ENCODE measurements at regions not wholly inside any gene's neighbourhood (a gene's known extent, or its start where the extent isn't known, plus 50 kb on each side); places are given as distances from the start of the nearest gene placed in this dataset.

DNA sequence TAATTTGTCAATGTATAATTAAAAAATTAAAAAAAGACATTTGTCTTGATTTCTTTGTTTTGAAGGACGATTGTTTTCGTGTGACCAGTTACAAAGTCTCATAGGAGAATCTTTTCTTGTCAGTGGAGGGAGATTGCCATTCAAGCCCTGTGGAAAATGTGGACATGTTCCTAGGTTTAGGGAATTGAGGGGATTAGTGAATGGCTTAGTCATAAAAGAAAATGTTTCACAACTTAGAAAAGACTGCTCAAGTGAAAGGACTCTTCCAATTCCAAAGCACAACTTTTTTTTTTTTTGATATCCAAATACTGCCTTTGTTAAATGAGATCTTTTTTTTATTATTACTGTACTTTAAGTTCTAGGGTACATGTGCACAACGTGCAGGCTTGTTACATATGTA lies 140.7 kb upstream of the HABP2 start:
- Histone ChIP-seq H3K79me2 (ENCODE audit: low read length) (no peaks in the 10 kb centered on the region), H3K4me3 (ENCODE audit: low read length) (no peak overlapping the region), H3K36me3 (replicated peaks; ENCODE audit: insufficient read depth, low read length) (no peaks in the 10 kb centered on the region), H3K4me1 (ENCODE audit: low read length) (no peaks in the 10 kb centered on the region), H3K27ac (ENCODE audit: low read length) (no peak overlapping the region), H3K9me2 (replicated peaks; ENCODE audit: insufficient read depth, low read length) (no peaks in the 10 kb centered on the region), H4K20me1 (ENCODE audit: insufficient read depth, low read length) (no peaks in the 10 kb centered on the region), H3K9me3 (replicated peaks; ENCODE audit: insufficient read depth, low read length) (no peaks in the 10 kb centered on the region), H3F3A (ENCODE audit: insufficient read depth, low read length) (no peaks in the 10 kb centered on the region), H3K4me2 (ENCODE audit: low read depth, low read length) (no peak overlapping the region), H3K27me3 (replicated peaks; ENCODE audit: insufficient read depth, low read length) (no peaks in the 10 kb centered on the region), H2AFZ (ENCODE audit: low read length) (no peak overlapping the region), H3K9ac (ENCODE audit: low read length) (no peak overlapping the region)
- DNase-seq, result no peak
- no peak for TF ChIP-seq EZH2phosphoT487 (IDR thresholded peaks at IDR 0.05; ENCODE audit: low read length)
- no peak for TF ChIP-seq EZH2 (optimal IDR thresholded peaks at IDR 0.05; ENCODE audit: low read depth, low read length)
- TF ChIP-seq CTCF (IDR thresholded peaks at IDR 0.05; ENCODE audit: low read length), result no peak

GRCh38 chr10:113414543-113414942 lies 138.3 kb upstream of the HABP2 start:
- no peak for DNase-seq
- H4K20me1 ChIP-seq (ENCODE audit: insufficient read depth, low read length), result no peaks in the 10 kb centered on the region
- H3K4me1 ChIP-seq (ENCODE audit: low read length), result no peaks in the 10 kb centered on the region
- H3K4me3 ChIP-seq (ENCODE audit: low read length), result no peak overlapping the region
- no peak for TF ChIP-seq EZH2 (optimal IDR thresholded peaks at IDR 0.05; ENCODE audit: low read depth, low read length)
- no peak for TF ChIP-seq EZH2phosphoT487 (IDR thresholded peaks at IDR 0.05; ENCODE audit: low read length)
- no peak for TF ChIP-seq CTCF (IDR thresholded peaks at IDR 0.05; ENCODE audit: low read length)
- no peak overlapping the region for H3K27ac ChIP-seq (ENCODE audit: low read length)
- no peak overlapping the region for H2AFZ ChIP-seq (ENCODE audit: low read length)
- H3F3A ChIP-seq (ENCODE audit: insufficient read depth, low read length), result no peaks in the 10 kb centered on the region
- no peaks in the 10 kb centered on the region for H3K27me3 ChIP-seq (replicated peaks; ENCODE audit: insufficient read depth, low read length)
- no peaks in the 10 kb centered on the region for H3K79me2 ChIP-seq (ENCODE audit: low read length)
- H3K9ac ChIP-seq (ENCODE audit: low read length), result no peak overlapping the region
- no peaks in the 10 kb centered on the region for H3K36me3 ChIP-seq (replicated peaks; ENCODE audit: insufficient read depth, low read length)
- no peaks in the 10 kb centered on the region for H3K9me2 ChIP-seq (replicated peaks; ENCODE audit: insufficient read depth, low read length)
- no peak overlapping the region for H3K4me2 ChIP-seq (ENCODE audit: low read depth, low read length)
- H3K9me3 ChIP-seq (replicated peaks; ENCODE audit: insufficient read depth, low read length), result no peaks in the 10 kb centered on the region

- Histone ChIP-seq H3F3A (ENCODE audit: insufficient read depth, low read length) (no peaks in the 10 kb centered on the region), H3K9me2 (replicated peaks; ENCODE audit: insufficient read depth, low read length) (no peaks in the 10 kb centered on the region), H2AFZ (ENCODE audit: low read length) (no peak overlapping the region), H3K4me1 (ENCODE audit: low read length) (no peaks in the 10 kb centered on the region), H3K4me3 (ENCODE audit: low read length) (no peak overlapping the region), H3K4me2 (ENCODE audit: low read depth, low read length) (no peak overlapping the region), H3K36me3 (replicated peaks; ENCODE audit: insufficient read depth, low read length) (no peaks in the 10 kb centered on the region), H3K79me2 (ENCODE audit: low read length) (no peaks in the 10 kb centered on the region), H3K27ac (ENCODE audit: low read length) (no peak overlapping the region), H3K27me3 (replicated peaks; ENCODE audit: insufficient read depth, low read length) (no peaks in the 10 kb centered on the region), H3K9ac (ENCODE audit: low read length) (no peak overlapping the region), H3K9me3 (replicated peaks; ENCODE audit: insufficient read depth, low read length) (no peaks in the 10 kb centered on the region), H4K20me1 (ENCODE audit: insufficient read depth, low read length) (no peaks in the 10 kb centered on the region)
- no peak for TF ChIP-seq EZH2phosphoT487 (IDR thresholded peaks at IDR 0.05; ENCODE audit: low read length)
- no peak for TF ChIP-seq EZH2 (optimal IDR thresholded peaks at IDR 0.05; ENCODE audit: low read depth, low read length)
- TF ChIP-seq CTCF (IDR thresholded peaks at IDR 0.05; ENCODE audit: low read length), result no peak
- DNase-seq, result no peak
Measured at GRCh38 chr10:113415246-113415645, 137.6 kb upstream of the HABP2 start.

All from MM.1S (cell line).